HepG2 (cell line): ENCODE measurements at regions not wholly inside any gene's neighbourhood (a gene's known extent, or its start where the extent isn't known, plus 50 kb on each side); places are given as distances from the start of the nearest gene placed in this dataset.

Experiments
- CSRNP1 ChIP-seq: sonication (generic); formaldehyde crosslinking; IDR thresholded peaks from 2 replicates; pipeline ENCODE4 v1.8.1; 2023; ENCODE audit warnings: mild to moderate bottlenecking, missing genetic modification reagents
- GMEB2 ChIP-seq: IDR thresholded peaks from 2 replicates; pipeline ENCODE4 v1.6.1; 2016; ENCODE audit warnings: missing biosample characterization, missing genetic modification reagents, low read depth
- RAD21 ChIP-seq: fragments of 450-650 bp; formaldehyde crosslinking; IDR thresholded peaks from 2 replicates; pipeline ENCODE4 v1.5.0; 2020; ENCODE audit warnings: mild to moderate bottlenecking
- RAD51 ChIP-seq: fragments of 450-650 bp; IDR thresholded peaks from 2 replicates; pipeline ENCODE4 v1.6.1; 2016; ENCODE audit warnings: borderline replicate concordance
- REPIN1 ChIP-seq: sonication (generic); formaldehyde crosslinking; IDR thresholded peaks from 2 replicates; pipeline ENCODE4 v1.8.0; 2022; ENCODE audit warnings: missing genetic modification reagents, low read depth, mild to moderate bottlenecking, borderline replicate concordance
- STAT5B ChIP-seq: sonication (generic); formaldehyde crosslinking; IDR thresholded peaks from 2 replicates; pipeline ENCODE4 v1.4.0; 2020; ENCODE audit warnings: missing genetic modification reagents
- TF ChIP-seq, protein P1 (sequence below): sonication (generic); formaldehyde crosslinking; IDR thresholded peaks from 2 replicates; pipeline ENCODE4 v1.4.0; 2020; ENCODE audit warnings: mild to moderate bottlenecking, missing genetic modification reagents

DNA sequence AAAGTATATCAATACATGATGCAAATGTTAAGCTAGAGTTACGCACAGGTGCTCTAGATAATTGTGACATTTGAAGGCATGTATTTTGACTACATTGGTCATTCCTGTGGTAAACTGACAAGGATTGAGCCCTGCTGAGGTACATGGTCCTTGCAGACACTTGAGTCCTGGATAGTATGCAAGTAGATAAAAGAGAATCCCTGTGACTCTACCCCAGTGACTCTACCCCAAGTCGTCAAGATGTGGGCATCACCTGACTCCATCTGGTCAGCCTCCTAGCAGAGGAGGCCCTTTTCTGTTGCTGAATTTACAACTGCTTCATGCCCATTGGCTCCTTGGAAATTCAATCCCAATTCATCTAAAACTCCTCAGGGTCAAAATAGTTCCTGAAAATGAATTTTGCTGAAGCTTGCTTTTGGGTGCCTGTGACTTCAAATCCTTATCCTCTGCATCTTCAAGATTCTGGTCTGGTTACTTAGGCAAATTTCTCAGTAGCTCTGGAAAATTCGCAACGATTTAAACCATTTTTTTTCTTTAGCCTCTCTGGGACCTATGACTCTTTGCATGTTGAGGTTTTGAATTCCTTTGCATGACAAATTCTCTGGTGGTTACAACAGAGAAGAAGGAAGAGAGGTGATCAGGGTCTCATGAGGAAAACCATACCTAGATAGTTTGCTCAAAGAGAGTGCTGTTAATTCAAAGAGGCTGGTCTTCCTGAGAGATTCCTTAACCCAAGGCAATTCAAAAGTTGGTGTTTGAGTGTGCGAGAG, 422.1 kb downstream of the FGF9 start:
- TF ChIP-seq STAT5B (no peak), REPIN1 (CRISPR knock-in tag) (no peak), RAD21 (CRISPR knock-in tag) (no peak), RAD51 (no peak), CSRNP1 (no peak), GMEB2 (CRISPR knock-in tag) (no peak)
- TF ChIP-seq, protein P1, sequence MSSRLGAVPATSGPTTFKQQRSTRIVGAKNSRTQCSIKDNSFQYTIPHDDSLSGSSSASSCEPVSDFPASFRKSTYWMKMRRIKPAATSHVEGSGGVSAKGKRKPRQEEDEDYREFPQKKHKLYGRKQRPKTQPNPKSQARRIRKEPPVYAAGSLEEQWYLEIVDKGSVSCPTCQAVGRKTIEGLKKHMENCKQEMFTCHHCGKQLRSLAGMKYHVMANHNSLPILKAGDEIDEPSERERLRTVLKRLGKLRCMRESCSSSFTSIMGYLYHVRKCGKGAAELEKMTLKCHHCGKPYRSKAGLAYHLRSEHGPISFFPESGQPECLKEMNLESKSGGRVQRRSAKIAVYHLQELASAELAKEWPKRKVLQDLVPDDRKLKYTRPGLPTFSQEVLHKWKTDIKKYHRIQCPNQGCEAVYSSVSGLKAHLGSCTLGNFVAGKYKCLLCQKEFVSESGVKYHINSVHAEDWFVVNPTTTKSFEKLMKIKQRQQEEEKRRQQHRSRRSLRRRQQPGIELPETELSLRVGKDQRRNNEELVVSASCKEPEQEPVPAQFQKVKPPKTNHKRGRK (CRISPR knock-in tag): no peak
